GM10266 (cell line): ENCODE measurements at regions not wholly inside any gene's neighbourhood (a gene's known extent, or its start where the extent isn't known, plus 50 kb on each side); places are given as distances from the start of the nearest gene placed in this dataset.

Experiments used
- DNase-seq: peaks from one replicate; pipeline ENCODE4 v3.0.0; 2012; ENCODE audit errors: extremely low spot score
- CTCF ChIP-seq: IDR thresholded peaks from 2 replicates; pipeline ENCODE4 v1.5.1; 2012; ENCODE audit warnings: mild to moderate bottlenecking, low read depth; ENCODE audit not compliant: control insufficient read depth, insufficient read depth; ENCODE audit errors: missing control alignments

GRCh38 chr7:124168616-124169015 is 135.7 kb upstream of the TMEM229A start:
- TF ChIP-seq CTCF = no peak
- DNase-seq = no peak

GRCh38 chr7:124162667-124163066 is 129.8 kb upstream of the TMEM229A start:
- TF ChIP-seq CTCF = no peak
- DNase-seq = no peak

GRCh38 chr7:124155432-124156022 is 122.7 kb upstream of the TMEM229A start:
- DNase-seq = no peak
- peak; percentile 41 for TF ChIP-seq CTCF

- peak; percentile 6 for DNase-seq
- TF ChIP-seq CTCF = peak; percentile 42
Observed at GRCh38 chr7:124152859-124153692, 120.2 kb upstream of the TMEM229A start.

- no peak for TF ChIP-seq CTCF
- DNase-seq = no peak
Observed at GRCh38 chr7:124137664-124138063, 104.8 kb upstream of the TMEM229A start.

GRCh38 chr7:124124201-124124600 is 91.3 kb upstream of the TMEM229A start:
- no peak for DNase-seq
- no peak for TF ChIP-seq CTCF

GRCh38 chr7:124120911-124121310 is 88.0 kb upstream of the TMEM229A start:
- no peak for TF ChIP-seq CTCF
- DNase-seq = no peak
